HG02571 (cell line): ENCODE measurements at regions not wholly inside any gene's neighbourhood (a gene's known extent, or its start where the extent isn't known, plus 50 kb on each side); places are given as distances from the start of the nearest gene placed in this dataset.
"Not testable (repeated sequence)": the region's sequence is repeated elsewhere in the genome, so short reads cannot be mapped to it uniquely, and the experiment has no call there.

Experiments used
- ATAC-seq: cut with Tn5 transposase; IDR thresholded peaks from one replicate; pipeline ENCODE4 v1.9.1; 2021; ENCODE audit warnings: mild to moderate bottlenecking, moderate library complexity; ENCODE audit not compliant: unreplicated experiment

- not testable (repeated sequence) for ATAC-seq
These were observed 2877.2 kb downstream of the RPIA start for GRCh38 chr2:91568391-91569338.

DNA sequence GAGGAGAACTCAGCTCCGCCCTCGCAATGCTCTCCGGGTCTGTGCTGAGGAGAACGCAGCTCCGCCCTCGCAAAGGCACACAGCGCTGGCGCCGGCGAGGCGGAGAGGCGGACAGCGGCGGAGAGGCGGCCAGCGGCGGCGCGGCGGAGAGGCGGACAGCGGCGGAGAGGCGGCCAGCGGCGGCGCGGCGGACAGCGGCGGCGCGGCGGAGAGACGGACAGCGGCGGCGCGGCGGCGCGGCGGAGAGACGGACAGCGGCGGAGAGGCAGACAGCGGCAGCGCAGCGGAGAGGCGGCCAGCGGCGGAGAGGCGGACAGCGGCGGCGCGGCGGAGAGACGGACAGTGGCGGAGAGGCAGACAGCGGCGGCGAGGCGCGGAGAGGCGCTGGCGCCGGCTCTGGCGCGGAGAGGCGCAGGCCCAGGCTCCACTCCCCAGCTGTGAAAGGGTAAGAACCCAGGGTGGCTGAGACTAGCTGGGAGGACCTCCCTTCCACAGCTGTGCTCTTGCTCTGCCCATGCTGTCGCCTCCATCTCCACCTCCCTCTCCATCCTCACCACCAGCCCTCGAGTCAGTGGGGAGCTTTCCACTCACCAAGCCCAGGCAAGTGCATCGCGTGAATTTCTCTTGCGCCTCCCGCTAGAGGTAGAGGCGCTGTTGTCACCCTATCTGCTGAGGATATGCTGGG is 2879.9 kb downstream of the RPIA start:
- ATAC-seq, result not testable (repeated sequence)

DNA sequence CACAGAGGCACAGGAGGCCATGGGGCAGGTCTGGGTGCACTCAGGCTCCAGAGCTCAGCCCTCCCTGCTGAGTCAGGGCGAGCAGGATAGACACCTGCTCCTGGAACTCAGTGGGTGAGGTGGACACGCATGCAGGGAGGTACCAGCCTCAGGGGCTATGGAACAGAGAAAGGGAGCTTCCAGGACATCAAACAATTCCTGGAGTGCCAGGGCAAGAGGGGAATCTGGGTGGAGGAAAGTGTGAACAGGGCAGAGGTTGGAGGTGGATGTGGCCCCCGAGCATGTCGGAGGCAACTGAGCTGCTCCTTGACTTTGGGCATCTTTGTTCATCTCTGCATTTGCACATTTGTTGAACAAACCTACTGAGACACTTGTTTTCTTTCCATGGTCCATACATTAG is 2881.5 kb downstream of the RPIA start:
- ATAC-seq, result not testable (repeated sequence)

DNA sequence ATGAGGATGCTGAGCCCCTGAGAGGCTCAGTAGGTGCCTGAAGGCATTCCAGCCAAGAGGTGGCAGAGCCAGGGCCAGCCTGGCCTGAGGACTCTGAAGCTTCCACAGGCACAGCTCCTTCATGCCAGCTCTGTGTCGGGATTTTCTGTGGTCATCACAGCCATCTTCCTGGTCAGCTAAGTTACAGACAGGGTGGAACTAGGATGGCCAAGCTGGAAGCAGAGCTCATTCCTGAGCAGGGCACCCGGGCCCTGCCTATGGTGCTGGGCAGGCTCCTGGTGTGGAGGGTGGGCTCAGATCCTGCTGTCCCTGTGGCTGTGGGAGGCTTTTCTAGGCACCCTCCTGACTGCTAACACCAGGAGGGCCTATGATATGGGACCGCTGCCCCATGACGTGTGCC is 2882.3 kb downstream of the RPIA start:
- not testable (repeated sequence) for ATAC-seq

GRCh38 chr2:91574255-91574654 is 2882.8 kb downstream of the RPIA start:
- not testable (repeated sequence) for ATAC-seq

DNA sequence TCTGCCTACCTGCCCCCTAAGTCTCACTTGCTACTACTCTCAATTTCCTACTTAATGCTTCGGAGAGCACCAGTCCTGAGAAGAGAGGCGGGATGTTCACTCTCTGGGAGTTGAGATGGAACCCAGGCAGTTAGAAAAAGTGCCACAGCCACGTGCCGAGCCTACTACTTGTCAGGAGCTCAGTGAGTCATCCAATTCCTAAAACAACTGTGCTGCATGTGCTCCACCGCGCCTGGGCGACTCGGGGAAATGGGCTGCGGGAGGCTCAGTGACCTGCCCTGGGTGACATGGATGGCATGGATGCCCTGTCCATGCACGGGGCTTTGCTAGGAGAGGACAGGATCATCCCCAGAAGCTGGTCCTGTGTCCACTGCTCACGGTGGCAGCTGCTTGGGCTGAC is 2884.2 kb downstream of the RPIA start:
- not testable (repeated sequence) for ATAC-seq

DNA sequence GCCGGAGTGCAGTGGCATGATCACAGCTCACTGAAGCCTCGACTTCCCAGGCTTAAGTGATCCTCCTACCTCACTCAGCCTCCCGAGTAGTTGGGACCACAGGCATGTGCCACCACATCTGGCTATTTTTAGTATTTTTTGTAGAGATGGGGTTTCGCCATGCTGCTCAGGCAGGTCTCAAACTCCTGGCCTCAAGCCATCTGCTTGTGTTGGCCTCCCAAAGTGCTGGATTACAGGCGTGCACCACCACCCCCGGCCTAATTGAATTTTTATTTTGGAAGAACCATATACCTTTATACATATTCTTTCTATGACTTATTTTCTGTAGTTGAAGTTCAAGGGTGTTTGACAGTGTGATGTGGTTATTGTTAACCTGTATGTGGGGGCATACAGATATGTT is 2885.9 kb downstream of the RPIA start:
- ATAC-seq, result not testable (repeated sequence)

GRCh38 chr2:91578678-91579077 is 2887.2 kb downstream of the RPIA start:
- not testable (repeated sequence) for ATAC-seq

- ATAC-seq, result not testable (repeated sequence)
These were observed 2888.1 kb downstream of the RPIA start for GRCh38 chr2:91579555-91579954.

GRCh38 chr2:91580043-91580442 is 2888.6 kb downstream of the RPIA start:
- not testable (repeated sequence) for ATAC-seq

DNA sequence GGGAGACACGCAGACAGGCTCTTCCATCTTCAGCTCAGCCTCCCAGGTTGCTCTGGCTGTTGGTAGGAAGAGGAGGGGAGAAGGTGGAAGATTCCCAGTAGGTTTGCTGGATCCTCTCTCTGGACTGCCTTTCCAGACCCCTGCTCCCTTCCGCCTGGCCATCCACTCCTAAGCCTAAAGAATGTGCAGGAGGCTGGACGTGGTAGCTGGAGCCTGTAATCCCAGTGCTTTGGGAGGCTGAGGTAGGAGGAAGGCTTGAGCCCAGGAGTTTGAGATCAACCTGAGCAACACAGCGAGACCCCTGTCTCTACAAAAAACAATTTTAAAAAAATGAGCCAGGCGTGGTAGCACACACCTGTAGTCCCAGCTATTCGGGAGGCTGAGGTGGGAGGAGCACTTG is 2895.6 kb downstream of the RPIA start:
- ATAC-seq, result not testable (repeated sequence)

DNA sequence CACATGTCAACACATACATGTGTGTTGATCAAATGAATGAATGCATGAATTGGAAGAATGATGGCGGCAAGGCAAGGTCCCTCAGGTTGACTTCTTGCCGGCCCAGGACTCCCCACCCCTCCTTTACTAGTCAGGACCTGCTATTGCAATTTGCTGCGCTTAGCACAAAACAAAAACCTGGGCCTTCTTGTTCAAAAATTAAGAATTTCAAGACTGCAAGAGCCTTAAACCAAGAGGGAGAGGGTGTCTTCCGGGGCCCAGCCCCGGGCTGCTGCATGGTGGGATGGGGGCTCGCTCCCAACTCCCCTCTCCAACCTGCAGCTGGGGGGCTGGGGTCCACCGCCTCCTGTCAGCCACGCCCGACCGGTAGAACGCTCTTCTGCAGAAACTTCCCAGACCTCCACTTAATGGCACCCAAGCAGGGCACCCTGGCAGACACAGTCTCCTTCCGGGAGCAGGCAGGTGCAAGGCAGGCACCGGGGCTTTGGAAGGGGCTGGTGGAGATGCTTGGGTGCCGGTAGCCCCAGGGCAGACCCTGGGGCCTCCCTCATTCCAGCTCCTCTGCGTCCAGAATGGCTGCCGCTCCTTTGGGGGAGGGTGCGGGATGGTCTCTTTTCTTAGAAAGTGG is 2896.5 kb downstream of the RPIA start:
- ATAC-seq, result not testable (repeated sequence)

- not testable (repeated sequence) for ATAC-seq
These were observed 2897.3 kb downstream of the RPIA start for GRCh38 chr2:91588782-91589223.

GRCh38 chr2:91589454-91590328 is 2898.2 kb downstream of the RPIA start:
- ATAC-seq, result not testable (repeated sequence)

DNA sequence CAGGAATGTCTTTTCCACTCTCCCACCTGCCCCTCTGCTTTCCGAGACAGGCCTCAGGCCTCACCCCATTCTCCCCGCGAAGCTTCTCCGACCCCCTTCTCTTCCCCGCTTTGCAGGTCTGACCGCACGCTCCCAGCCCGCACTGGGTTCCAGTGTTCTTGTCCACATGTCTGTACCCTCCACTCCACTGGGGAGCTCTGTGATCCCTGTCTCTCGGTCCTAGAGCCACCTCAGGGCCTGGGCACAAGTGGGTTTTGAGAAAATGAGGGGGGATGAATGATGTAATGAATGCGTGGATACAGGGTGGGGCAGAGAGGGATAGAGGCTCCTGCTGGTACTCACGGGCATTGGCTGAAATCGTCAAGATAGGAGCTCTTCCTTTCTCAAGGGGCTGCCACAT is 2898.9 kb downstream of the RPIA start:
- not testable (repeated sequence) for ATAC-seq

- not testable (repeated sequence) for ATAC-seq
These were observed 2899.6 kb downstream of the RPIA start for GRCh38 chr2:91591066-91591465.

DNA sequence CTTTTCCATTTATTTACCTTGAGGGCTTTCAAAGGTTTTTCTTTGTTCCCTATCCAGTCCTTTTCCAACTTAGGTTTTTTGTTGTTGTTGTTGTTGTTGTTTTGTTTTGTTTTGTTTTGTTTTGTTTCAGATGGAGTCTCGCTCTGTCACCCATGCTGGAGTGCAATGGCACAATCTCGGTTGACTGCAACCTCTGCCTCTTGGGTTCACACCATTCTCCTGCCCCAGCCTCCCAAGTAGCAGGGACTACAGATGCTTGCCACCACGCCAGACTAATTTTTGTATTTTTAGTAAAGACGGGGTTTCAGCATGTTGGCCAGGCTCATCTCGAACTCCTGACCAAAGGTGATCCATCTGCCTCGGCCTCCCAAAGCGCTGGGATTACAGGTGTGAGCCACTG is 2906.0 kb downstream of the RPIA start:
- not testable (repeated sequence) for ATAC-seq

- ATAC-seq, result not testable (repeated sequence)
These were observed 2907.0 kb downstream of the RPIA start for GRCh38 chr2:91598519-91598918.

DNA sequence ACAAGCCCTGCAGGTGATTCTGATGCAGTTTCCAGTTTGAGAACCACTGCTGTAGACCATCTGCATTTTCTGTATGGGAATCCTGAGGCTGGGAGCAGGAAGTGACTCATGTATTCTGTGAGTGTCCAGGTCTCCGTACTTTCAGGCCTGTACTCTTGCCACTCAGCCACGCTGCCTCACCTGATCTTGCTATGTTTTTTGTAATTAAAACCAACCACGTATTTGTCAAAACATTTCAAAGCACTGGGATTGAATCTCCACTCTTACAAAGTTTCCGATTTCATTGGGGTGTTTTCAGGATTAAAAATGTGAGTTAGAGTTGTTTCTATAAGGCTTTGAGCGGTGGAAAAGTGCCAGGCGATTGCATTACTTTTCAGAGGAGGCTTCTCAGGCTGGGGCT is 2907.5 kb downstream of the RPIA start:
- ATAC-seq, result not testable (repeated sequence)

GRCh38 chr2:91602860-91603259 is 2911.4 kb downstream of the RPIA start:
- not testable (repeated sequence) for ATAC-seq
